HFFc6 (cell line): ENCODE measurements at regions not wholly inside any gene's neighbourhood (a gene's known extent, or its start where the extent isn't known, plus 50 kb on each side); places are given as distances from the start of the nearest gene placed in this dataset.

Experiments used
- DNase-seq: peaks from one replicate; pipeline ENCODE4 v3.0.0-alpha.2; 2018
- H3K27ac Mint-ChIP-seq: 2 replicates; pipeline ENCODE4 v1.8.0; 2020; ENCODE audit warnings: mild to moderate bottlenecking, mixed read lengths
- H3K27me3 Mint-ChIP-seq: 2 replicates; pipeline ENCODE4 v1.8.0; 2021; ENCODE audit warnings: mild to moderate bottlenecking, moderate library complexity, mixed read lengths; ENCODE audit not compliant: insufficient read depth
- H3K36me3 Mint-ChIP-seq: 2 replicates; pipeline ENCODE4 v1.8.0; 2021; ENCODE audit warnings: low read depth, mixed read lengths
- H3K4me1 Mint-ChIP-seq: 2 replicates; pipeline ENCODE4 v1.8.0; 2020; ENCODE audit warnings: low read depth, mixed read lengths
- H3K4me3 Mint-ChIP-seq: 2 replicates; pipeline ENCODE4 v1.8.0; 2020; ENCODE audit warnings: mild to moderate bottlenecking, moderate library complexity, mixed read lengths
- H3K9me3 Mint-ChIP-seq: 2 replicates; pipeline ENCODE4 v1.8.0; 2020; ENCODE audit warnings: mild to moderate bottlenecking, mixed read lengths
- TF ChIP-seq, protein P1 (sequence below): fragments of 200-600 bp; sonication (generic); IDR thresholded peaks from 2 replicates; pipeline ENCODE4 v1.5.0; 2021; ENCODE audit warnings: antibody characterized with exemption, mild to moderate bottlenecking

DNA sequence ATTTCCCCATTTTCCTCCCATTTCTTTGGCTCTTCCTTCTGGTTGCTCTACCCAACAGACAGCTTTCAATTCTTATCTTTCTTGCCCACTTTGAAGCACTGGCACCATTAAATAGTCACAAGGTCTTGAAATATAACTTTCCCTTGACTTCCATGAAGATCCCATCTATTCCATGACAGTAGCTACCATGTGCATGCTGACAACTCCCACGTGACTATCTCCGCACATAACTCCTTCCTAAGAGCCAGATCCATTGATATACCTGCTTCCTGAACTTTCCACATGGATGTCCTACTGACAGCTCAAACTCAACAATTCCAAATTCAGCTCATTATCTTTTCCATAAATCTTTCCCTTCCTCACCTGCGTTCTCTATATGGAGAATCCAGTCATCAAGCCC lies 101.4 kb downstream of the RIN2 start:
- H3K9me3 Mint-ChIP-seq: peaks cover 6% of the 10 kb centered on the region; the same call in 1 of the 2 replicates

GRCh38 chr20:19860737-19861136 lies 102.7 kb downstream of the RIN2 start:
- DNase-seq: no peak
- Mint-ChIP-seq H3K4me3 (no peak overlapping the region), H3K4me1 (peaks cover 60% of the 10 kb centered on the region), H3K36me3 (peaks cover 21% of the 10 kb centered on the region), H3K27me3 (no peaks in the 10 kb centered on the region), H3K27ac (no peak overlapping the region), H3K9me3 (peaks cover 6% of the 10 kb centered on the region; the same call in 1 of the 2 replicates)
- TF ChIP-seq, protein P1, sequence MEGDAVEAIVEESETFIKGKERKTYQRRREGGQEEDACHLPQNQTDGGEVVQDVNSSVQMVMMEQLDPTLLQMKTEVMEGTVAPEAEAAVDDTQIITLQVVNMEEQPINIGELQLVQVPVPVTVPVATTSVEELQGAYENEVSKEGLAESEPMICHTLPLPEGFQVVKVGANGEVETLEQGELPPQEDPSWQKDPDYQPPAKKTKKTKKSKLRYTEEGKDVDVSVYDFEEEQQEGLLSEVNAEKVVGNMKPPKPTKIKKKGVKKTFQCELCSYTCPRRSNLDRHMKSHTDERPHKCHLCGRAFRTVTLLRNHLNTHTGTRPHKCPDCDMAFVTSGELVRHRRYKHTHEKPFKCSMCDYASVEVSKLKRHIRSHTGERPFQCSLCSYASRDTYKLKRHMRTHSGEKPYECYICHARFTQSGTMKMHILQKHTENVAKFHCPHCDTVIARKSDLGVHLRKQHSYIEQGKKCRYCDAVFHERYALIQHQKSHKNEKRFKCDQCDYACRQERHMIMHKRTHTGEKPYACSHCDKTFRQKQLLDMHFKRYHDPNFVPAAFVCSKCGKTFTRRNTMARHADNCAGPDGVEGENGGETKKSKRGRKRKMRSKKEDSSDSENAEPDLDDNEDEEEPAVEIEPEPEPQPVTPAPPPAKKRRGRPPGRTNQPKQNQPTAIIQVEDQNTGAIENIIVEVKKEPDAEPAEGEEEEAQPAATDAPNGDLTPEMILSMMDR: no peak

More for the DNA sequence above, 101.4 kb downstream of the RIN2 start:
- DNase-seq: no peak
- TF ChIP-seq, protein P1: no peak
- Mint-ChIP-seq H3K27ac (peak overlapping the region; percentile 55; the same call in 1 of the 2 replicates), H3K4me1 (peaks cover 63% of the 10 kb centered on the region), H3K36me3 (peaks cover 27% of the 10 kb centered on the region), H3K27me3 (no peaks in the 10 kb centered on the region), H3K4me3 (no peak overlapping the region)

DNA sequence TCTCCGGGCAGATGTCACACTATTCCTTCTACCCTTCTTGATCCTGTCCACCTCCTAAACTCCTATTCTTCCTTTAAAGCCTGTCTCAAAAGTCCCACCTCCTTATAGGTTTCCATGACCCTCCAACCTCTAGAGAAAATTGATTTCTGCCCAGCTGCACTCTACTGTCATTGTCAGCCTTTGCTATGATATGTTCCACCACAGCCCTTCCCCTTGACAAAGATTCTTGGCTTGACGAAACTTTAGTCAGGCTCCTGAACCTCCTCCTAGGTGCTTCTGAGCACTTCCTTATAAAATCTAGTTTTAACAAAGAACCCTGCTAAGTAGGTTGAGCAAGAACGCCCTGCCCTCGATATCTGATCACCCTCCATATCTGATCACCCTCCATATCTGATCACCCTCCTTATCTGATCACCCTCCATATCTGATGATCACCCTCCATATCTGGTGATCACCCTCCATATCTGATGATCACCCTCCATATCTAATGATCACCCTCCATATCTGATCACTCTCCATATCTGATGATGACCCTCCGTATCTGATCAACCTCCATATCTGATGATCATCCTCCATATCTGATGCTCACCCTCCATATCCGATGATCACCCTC lies 103.2 kb downstream of the RIN2 start:
- Mint-ChIP-seq H3K27ac (no peak overlapping the region), H3K9me3 (peaks cover 6% of the 10 kb centered on the region; the same call in 1 of the 2 replicates), H3K36me3 (peaks cover 21% of the 10 kb centered on the region), H3K27me3 (no peaks in the 10 kb centered on the region), H3K4me3 (no peak overlapping the region), H3K4me1 (peaks cover 58% of the 10 kb centered on the region)
- DNase-seq: no peak
- TF ChIP-seq, protein P1: no peak

GRCh38 chr20:19864130-19864529 lies 106.1 kb downstream of the RIN2 start:
- Mint-ChIP-seq H3K4me1 (peaks cover 40% of the 10 kb centered on the region), H3K27me3 (no peaks in the 10 kb centered on the region), H3K36me3 (peaks cover 34% of the 10 kb centered on the region), H3K27ac (no peak overlapping the region; the same call in 1 of the 2 replicates), H3K9me3 (peaks cover 6% of the 10 kb centered on the region; the same call in 1 of the 2 replicates), H3K4me3 (no peak overlapping the region)
- TF ChIP-seq, protein P1: no peak
- DNase-seq: no peak

DNA sequence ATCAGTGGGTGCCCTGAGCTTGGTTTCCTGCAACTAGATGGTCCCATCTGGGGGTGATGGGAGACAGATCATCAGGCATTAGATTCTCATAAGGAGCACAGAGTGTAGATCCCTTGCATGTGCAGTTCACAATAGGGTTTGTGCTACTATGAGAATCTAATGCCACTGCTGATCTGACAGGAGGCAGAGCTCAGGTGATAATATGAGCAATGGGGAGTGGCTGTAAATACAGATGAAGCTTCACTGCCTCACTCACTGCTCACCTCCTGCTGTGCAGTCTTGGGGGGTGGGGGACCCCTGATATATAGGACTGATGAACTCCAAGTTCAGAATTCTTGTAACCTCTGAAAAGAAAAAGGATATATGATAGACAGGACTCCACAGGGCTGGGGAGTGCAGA lies 108.0 kb downstream of the RIN2 start:
- no peak overlapping the region for H3K27ac Mint-ChIP-seq
- H3K36me3 Mint-ChIP-seq: peaks cover 27% of the 10 kb centered on the region
- no peaks in the 10 kb centered on the region for H3K27me3 Mint-ChIP-seq
- no peak for DNase-seq
- no peak overlapping the region for H3K4me3 Mint-ChIP-seq
- peaks cover 26% of the 10 kb centered on the region for H3K4me1 Mint-ChIP-seq
- H3K9me3 Mint-ChIP-seq: peaks cover 6% of the 10 kb centered on the region; the same call in 1 of the 2 replicates
- TF ChIP-seq, protein P1: no peak
